Hepatocyte (in vitro differentiated cells): ENCODE measurements at regions not wholly inside any gene's neighbourhood (a gene's known extent, or its start where the extent isn't known, plus 50 kb on each side); places are given as distances from the start of the nearest gene placed in this dataset.

Experiments
- EZH2 ChIP-seq: fragments of 200-600 bp; sonication (generic); IDR thresholded peaks from 2 replicates; pipeline ENCODE4 v1.6.1; 2016; ENCODE audit warnings: antibody characterized with exemption, mild to moderate bottlenecking, borderline replicate concordance
- EZH2phosphoT487 ChIP-seq: fragments of 200-600 bp; sonication (generic); IDR thresholded peaks from one replicate; pipeline ENCODE4 v1.6.1; 2018; ENCODE audit warnings: antibody characterized with exemption, mild to moderate bottlenecking, low read depth, moderate library complexity; ENCODE audit not compliant: unreplicated experiment, severe bottlenecking

- TF ChIP-seq EZH2, result no peak
- TF ChIP-seq EZH2phosphoT487, result no peak
Observed at GRCh38 chr6:100084316-100084990, 90.4 kb upstream of the MCHR2 start.
